GM12865 (cell line): ENCODE measurements at regions not wholly inside any gene's neighbourhood (a gene's known extent, or its start where the extent isn't known, plus 50 kb on each side); places are given as distances from the start of the nearest gene placed in this dataset.

ENCODE experiments used
- DNase-seq: peaks from one replicate; pipeline ENCODE4 v3.0.0; 2010; ENCODE audit warnings: low read depth
- H3K4me3 ChIP-seq: 2 replicates; pipeline ENCODE4 v1.5.1; 2011; ENCODE audit warnings: mild to moderate bottlenecking, low read depth, low read length, control low read depth
- CTCF ChIP-seq: IDR thresholded peaks from 2 replicates; pipeline ENCODE4 v1.5.1; 2011; ENCODE audit warnings: low read length, control low read depth, low read depth, inconsistent platforms; ENCODE audit not compliant: insufficient read depth; ENCODE audit errors: missing control alignments

DNA sequence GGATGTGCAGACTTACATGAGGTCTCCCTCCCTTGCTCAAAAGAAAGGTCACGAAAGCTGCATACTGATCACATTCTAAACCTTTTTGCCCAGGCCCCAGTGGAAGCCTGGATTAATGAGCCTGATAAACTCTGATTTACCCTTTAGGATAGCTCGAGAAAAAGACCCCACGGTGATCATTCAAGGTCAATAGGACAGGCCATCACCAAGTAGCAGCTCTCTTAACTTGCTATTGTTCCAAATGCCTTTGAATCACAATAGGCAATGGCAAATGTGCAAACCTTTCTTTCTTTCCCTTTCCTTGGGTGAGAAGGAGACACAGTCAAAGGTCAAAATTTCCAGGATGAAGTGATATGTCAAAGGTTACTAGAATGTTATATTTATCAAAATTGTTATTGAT, 327.3 kb downstream of the HDGFL1 start:
- TF ChIP-seq CTCF: no peak
- no peak overlapping the region for H3K4me3 ChIP-seq
- DNase-seq: no peak

- TF ChIP-seq CTCF: no peak
- no peak for DNase-seq
- no peak overlapping the region for H3K4me3 ChIP-seq
These were observed 330.1 kb downstream of the HDGFL1 start for GRCh38 chr6:22899426-22899825.

DNA sequence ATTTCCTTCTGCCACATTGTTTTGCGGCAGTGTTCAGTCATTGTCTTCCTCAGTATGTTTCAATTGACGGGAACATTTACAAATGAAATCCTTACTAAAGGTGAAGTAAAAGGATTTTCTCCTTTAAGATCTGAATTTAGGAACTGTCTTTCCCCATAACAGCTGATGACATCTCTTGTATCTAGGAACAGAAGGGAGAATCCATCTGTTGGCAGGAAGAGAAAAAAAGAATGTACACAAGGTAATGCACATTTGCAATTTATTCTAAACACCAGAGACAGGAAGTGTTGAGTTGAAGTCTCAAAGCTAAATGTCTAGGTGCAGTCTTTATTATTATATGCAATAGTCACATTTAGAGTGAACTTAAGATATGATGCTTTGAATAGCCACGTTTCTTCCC, 334.5 kb downstream of the HDGFL1 start:
- TF ChIP-seq CTCF: no peak
- H3K4me3 ChIP-seq: no peak overlapping the region
- no peak for DNase-seq

DNA sequence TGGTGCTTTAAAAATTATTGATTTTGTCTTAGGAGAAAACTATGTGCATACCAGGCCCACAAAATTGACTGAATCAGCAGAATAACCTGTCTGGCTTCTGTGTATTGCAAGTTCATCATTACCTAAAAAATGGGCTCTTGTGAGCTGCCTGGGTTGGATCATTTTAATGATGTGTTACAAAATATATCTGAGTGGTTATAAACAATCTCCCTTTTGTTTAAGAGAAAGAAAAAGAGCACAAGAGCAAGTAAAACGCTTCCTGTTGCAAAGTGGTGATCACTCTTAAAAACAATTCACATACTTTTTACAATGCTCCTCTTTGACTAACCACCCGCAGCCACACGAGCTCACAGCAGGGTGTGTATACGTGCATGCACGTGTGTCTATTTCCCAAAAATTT, 335.1 kb downstream of the HDGFL1 start:
- no peak overlapping the region for H3K4me3 ChIP-seq
- no peak for TF ChIP-seq CTCF
- DNase-seq: no peak

DNA sequence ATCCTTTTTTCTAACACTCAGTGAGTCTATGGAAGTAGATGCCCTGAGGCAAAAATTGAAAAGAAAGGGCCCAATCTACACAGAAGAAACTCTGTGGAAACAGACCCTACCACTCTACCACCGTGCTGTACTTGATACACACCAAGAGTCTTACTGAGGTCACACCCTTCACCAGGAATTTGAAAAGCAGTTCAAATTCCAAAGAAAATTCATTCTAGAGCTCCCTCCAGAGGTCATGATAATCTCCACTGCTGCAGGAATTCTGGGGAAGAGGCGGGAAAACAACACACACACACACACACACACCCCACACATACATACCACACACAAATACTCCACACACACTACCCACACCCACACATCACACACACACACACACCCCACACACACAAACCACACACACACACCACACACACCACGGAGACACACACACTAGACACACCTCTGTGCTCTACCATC, 336.8 kb downstream of the HDGFL1 start:
- DNase-seq: no peak
- no peak for TF ChIP-seq CTCF
- H3K4me3 ChIP-seq: no peak overlapping the region

- DNase-seq: no peak
- TF ChIP-seq CTCF: no peak
- no peak overlapping the region for H3K4me3 ChIP-seq
These were observed 337.7 kb downstream of the HDGFL1 start for GRCh38 chr6:22907085-22907484.

GRCh38 chr6:22910370-22910769, 341.0 kb downstream of the HDGFL1 start:
- H3K4me3 ChIP-seq: no peak overlapping the region
- no peak for TF ChIP-seq CTCF
- DNase-seq: peak; percentile 48
